Lower leg skin (tissue), 4 donors: ENCODE measurements at regions not wholly inside any gene's neighbourhood (a gene's known extent, or its start where the extent isn't known, plus 50 kb on each side); places are given as distances from the start of the nearest gene placed in this dataset.

Source experiments
- DNase-seq, 2 donors: peaks; one replicate each; pipeline ENCODE4 v3.0.0-alpha.2; 2019; ENCODE audit warnings: low spot score in 2 of 2
- H3K4me3 ChIP-seq: fragments of 200-600 bp; sonication (generic); 2 replicates; pipeline ENCODE4 v1.5.1; 2017; ENCODE audit warnings: mild to moderate bottlenecking, low read depth; ENCODE audit not compliant: poor library complexity, severe bottlenecking
- POLR2A ChIP-seq, 2 donors: fragments of 450-650 bp; IDR thresholded peaks; one replicate each; pipeline ENCODE4 v1.6.1; 2016 to 2017; ENCODE audit warnings: antibody characterized with exemption in 2 of 2, mild to moderate bottlenecking in 1 of 2, moderate library complexity in 1 of 2
- WGBS, 2 donors: methylation state at CpG; one replicate each; pipeline ENCODE4 v1.1.5; 2018; 5-methylcytosine and 5-hydroxymethylcytosine counted together
- intact Hi-C: fragments of 100-400 bp; cut with DNase I; formaldehyde crosslinking; loops from one replicate; pipeline ENCODE4 v1.15.0; 2023; ENCODE audit warnings: low total_unique reads
- TF ChIP-seq, protein P1 (sequence below), 3 donors: fragments of 450-650 bp; IDR thresholded peaks; one replicate each; pipeline ENCODE4 v1.5.1; 2016; ENCODE audit warnings: antibody characterized with exemption in 3 of 3, mild to moderate bottlenecking in 3 of 3, moderate library complexity in 2 of 3

DNA sequence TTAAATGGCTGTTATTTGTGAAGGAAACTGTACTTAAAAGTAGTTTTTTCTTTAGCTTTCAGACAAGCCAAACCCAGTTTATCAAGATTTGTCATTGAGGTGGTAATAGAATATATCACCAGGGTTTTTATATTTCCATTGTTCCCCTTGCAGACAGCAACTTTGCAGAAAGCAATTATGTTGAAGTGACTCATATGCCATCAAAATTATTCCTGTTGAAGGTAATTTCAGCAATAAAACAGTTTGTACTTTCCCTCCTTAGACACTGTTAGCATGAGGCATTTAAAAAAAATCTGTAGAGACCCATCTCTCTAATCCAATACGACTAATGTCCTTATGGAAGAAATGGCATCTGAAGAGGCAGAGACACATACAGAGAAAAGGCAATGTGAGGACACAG is 219.0 kb downstream of the NFKBIZ start:
- TF ChIP-seq POLR2A (IDR thresholded peaks at IDR 0.05) = no peak
- TF ChIP-seq, protein P1, sequence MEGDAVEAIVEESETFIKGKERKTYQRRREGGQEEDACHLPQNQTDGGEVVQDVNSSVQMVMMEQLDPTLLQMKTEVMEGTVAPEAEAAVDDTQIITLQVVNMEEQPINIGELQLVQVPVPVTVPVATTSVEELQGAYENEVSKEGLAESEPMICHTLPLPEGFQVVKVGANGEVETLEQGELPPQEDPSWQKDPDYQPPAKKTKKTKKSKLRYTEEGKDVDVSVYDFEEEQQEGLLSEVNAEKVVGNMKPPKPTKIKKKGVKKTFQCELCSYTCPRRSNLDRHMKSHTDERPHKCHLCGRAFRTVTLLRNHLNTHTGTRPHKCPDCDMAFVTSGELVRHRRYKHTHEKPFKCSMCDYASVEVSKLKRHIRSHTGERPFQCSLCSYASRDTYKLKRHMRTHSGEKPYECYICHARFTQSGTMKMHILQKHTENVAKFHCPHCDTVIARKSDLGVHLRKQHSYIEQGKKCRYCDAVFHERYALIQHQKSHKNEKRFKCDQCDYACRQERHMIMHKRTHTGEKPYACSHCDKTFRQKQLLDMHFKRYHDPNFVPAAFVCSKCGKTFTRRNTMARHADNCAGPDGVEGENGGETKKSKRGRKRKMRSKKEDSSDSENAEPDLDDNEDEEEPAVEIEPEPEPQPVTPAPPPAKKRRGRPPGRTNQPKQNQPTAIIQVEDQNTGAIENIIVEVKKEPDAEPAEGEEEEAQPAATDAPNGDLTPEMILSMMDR (IDR thresholded peaks at IDR 0.05) = no peak
- WGBS, 2 donors = 69 to 74% methylated on average over 1 of the region's 1 CpG
- intact Hi-C loops = no loop called here
- no peak overlapping the region for H3K4me3 ChIP-seq
- DNase-seq = no peak

DNA sequence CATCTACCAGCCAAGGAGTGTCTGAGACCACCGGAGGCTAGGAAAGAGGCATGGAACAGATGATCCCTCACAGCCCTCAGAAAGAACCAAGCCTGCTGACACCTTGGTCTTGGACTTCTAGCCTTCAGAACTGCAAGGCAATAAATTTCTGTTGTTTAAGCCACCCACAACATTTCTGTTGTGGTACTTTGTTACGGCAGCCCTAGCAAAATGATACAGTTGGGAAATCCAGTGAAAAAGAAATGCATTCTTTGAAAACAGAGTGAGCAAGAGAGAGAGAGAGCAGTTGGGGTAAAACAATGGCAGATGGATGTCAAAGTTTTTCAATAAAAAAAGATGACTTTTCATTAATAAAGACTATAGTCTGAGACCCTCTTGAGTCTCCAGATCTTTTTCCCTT is 219.4 kb downstream of the NFKBIZ start:
- H3K4me3 ChIP-seq = no peak overlapping the region
- whole genome bisulfite sequencing, 2 donors = 93 to 94% methylated on average over 2 of the region's 2 CpGs
- intact Hi-C loops = no loop called here
- TF ChIP-seq POLR2A (IDR thresholded peaks at IDR 0.05) = no peak
- no peak for DNase-seq

DNA sequence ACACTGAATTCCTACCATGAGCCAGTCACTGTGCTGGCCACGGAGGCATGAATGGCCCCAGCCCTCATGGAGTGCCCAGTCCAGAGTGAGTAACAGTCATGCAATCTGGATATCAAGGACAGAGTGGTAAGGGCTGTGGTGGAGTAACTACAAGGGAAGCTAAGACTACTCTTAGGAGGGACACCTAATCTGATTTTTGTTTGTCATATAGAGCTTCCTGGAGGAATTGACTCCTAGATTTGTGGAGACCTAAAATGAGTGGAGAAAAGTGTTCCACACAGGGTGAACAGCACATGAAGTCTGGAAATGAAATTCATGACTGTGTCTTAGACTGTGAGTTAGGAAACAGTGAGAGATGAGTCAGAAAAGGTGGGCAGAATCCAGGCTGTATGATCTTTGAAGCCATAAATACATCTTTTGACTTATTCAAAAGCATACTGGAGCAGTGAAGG is 219.9 kb downstream of the NFKBIZ start:
- TF ChIP-seq, protein P1 (IDR thresholded peaks at IDR 0.05) = no peak
- no peak for TF ChIP-seq POLR2A (IDR thresholded peaks at IDR 0.05)
- intact Hi-C loops = no loop called here
- 52 to 70% methylated on average over 1 of the region's 1 CpG for WGBS, 2 donors
- DNase-seq = no peak
- no peak overlapping the region for H3K4me3 ChIP-seq

DNA sequence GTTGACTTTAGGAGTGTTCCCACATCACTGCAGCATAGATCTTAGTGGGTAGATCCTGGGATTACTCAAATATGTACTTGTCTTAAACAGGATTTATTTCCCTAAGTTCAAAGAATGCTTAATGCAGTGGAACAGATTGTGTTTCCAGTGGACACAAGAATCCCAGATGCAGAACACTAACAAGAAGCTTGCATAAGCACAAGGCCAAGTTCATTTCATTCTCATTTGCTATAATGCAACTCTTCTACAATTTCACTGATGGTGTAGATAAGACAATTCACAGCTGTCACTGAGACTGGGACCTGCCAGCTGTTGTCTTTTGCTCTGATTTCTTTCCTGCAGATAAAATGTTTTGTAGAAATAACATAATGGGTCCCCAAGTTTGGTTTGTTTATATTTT is 225.6 kb downstream of the NFKBIZ start:
- H3K4me3 ChIP-seq = no peak overlapping the region
- TF ChIP-seq POLR2A (IDR thresholded peaks at IDR 0.05) = no peak
- TF ChIP-seq, protein P1 (IDR thresholded peaks at IDR 0.05) = no peak
- no peak for DNase-seq
- intact Hi-C loops = no loop called here

DNA sequence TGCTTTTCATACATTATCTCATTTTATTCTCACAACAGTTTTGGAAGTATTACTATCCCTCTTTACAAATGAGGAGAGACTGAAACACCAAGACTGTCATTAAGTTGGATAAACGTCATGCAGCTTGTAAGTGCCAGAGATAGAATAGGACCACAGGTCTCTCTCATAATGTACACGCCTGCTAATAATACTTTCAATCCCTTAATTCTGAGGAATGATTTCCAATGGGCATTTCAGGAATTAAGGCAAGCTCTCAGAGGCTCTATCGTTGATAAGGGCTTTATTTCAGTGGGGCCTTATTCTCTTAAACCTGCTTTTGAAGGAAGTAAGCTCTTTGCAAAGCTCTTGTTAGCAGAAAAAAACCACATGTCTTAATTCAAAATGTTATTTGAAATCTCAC is 229.1 kb downstream of the NFKBIZ start:
- TF ChIP-seq, protein P1 (IDR thresholded peaks at IDR 0.05) = no peak
- no peak overlapping the region for H3K4me3 ChIP-seq
- no peak for DNase-seq
- intact Hi-C loops = no loop called here
- WGBS, 2 donors = 81 to 86% methylated on average over 3 of the region's 3 CpGs

DNA sequence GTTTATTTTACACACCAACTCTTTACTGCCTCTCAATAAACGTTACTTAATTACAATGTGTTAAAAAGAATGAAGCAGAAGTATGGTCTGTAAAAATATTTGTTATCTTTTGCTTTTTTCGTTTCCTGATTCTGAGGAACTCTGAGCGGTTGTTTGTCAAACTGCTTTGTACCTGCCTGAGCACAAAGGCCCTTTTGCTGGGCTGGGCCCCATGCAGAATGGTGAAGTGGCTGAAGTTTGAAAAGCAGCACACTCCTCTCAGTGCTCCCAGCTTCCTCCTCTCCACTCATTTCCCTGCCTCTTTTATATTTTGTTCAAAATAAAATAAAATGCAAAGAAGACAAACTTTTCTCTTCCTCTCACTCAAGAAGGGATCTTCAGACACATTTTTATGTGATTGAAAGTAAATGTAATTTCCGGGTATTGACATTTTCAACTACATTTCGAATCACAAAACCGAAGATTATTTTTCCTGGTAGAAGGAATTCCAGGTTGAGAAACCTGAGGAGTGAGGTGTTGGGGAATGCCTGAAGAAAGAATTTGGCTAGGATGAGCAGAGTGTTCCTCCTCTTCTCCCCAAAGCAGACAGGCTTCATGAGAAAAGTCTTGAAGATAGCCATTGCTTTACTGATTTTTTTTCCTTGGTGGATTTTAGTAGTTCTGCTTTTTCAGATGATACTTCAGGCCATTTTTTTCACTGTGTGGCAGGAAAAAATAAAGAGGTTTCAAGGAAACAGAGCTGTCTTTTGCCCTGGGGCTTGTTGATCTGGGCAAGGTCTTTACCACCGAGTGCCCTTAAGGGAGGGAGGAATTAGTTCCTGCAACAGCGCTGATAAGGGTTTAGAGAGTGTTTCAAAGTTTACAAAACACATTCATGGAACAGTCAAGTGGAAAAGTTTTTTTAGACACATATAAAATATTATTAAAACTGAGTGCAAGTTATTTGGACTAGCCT is 229.8 kb downstream of the NFKBIZ start:
- TF ChIP-seq, protein P1 (IDR thresholded peaks at IDR 0.05) = no peak
- TF ChIP-seq POLR2A (IDR thresholded peaks at IDR 0.05) = no peak
- no peak for DNase-seq

More for the DNA sequence above, 229.8 kb downstream of the NFKBIZ start:
- 49% methylated on average over 8 of the region's 8 CpGs for WGBS, 2 donors
- no peak overlapping the region for H3K4me3 ChIP-seq
- intact Hi-C loops = no loop called here
